ENCODE measurements at regions not wholly inside any gene's neighbourhood (a gene's known extent, or its start where the extent isn't known, plus 50 kb on each side); places are given as distances from the start of the nearest gene placed in this dataset.
A peak's percentile ranks its signal among the peaks of the same experiment; 100 is the strongest.

DNA sequence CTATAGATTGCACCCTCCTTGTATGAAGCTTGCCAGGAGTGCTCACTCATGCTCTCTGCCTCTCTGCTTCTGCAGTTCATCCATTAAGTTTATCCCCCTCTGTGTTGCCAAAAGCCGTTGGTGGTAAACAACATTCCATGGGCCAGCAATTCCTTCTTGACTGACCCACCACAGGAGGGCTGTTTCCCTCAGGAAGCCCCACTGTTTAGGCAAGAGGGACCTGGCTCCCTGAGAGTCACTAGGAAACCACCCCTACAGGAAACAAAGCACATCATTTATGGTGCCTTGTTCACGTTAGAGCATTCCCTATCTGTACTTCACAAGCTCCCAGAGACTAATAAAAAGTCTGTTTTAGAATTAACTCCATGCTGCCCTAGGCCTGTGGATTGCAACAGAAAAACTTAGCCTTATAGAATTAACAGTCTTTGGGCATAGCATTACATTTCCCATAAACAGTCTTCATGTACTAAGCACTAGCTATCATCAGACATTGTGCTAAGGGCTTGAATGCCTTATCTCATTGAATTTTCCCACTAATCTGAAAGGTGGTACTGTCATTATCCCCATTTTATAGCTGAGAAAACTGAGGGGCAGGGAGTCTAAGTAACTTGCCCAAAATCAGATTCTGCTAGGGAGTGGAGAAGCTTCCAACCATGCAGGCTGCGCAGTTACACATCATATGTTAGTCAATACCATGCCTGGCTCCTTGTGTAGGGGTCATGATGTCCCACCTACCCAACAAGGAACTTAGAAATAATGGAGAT lies 149.9 kb downstream of the SHQ1 start:
- DNase-seq = no peak

DNA sequence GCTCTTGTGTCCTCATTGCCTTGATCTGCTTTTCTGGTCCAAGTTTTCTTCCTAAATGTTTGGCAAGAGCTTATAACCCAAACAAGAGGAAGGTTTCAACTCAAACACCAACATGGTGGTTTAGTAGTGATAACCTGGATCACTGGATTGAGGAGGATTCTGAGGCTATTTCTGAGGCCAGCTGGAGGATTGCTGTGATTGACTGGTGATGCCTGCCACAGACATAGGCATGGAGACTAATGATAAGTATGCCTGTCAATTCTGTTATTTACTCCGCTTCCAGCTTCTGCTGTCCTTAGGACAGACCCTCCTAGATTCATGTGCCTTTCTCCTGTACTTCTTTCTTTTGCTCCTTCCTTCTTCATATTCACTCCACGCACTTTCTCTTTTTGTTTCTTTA lies 150.5 kb downstream of the SHQ1 start:
- DNase-seq = no peak

DNA sequence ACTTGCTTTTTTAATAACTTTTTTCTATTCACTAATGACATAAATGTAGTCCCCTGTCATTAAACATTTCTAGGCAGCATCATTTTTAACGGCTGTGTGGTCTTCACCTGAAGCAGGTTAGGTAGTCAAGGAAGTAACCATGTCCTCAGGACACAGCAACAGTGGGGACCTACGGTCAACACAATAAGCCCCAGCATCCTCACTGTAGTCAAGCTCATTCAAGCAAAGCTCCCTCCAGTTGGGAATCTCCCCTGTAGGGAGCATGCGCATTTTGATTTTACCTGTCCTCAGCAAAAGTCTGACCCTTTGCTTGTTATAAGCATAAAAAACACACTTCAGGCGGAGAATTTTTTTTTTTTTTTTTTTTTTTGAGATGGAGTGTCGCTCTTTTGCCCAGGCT lies 151.4 kb downstream of the SHQ1 start:
- DNase-seq = no peak

DNA sequence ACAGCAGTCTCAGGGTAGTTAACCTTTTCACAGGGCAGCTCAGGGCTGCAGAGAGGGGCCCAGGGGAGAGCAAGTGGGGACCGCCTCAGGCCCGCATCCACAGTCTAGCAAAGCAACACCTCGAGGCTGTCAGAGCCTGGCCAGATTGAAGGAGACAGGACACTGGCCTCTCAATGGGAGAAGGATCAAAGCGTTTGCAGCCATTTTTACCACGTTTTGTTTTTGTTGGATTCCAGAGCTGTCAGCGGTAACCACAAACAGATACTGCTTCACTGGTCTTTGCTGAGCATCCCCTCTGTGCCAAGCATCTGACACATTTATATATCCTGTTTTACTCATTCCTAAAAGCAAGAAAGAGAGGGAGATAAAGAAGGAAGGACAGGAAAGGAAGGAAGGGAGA lies 153.8 kb downstream of the SHQ1 start:
- DNase-seq = no peak

DNA sequence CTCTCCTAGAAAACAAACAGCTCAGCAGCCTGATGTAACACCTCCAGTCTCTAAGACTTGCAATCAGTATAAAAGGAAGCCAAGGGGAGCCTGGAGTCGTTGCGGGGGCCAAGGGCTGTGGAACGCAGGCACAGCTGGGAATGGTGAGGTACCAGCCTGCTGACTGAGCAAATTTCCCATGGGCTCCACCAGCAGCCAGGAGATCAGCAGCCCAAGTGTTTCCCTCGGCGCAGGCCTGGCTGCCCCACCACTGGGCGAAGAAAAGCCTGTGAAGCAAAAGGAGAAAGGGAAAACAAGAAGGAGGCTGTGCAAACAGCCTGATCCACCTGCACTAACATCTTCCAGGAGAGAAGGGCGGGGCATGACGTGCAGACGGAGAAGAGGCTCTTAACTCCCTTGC lies 155.3 kb downstream of the SHQ1 start:
- DNase-seq = no peak

DNA sequence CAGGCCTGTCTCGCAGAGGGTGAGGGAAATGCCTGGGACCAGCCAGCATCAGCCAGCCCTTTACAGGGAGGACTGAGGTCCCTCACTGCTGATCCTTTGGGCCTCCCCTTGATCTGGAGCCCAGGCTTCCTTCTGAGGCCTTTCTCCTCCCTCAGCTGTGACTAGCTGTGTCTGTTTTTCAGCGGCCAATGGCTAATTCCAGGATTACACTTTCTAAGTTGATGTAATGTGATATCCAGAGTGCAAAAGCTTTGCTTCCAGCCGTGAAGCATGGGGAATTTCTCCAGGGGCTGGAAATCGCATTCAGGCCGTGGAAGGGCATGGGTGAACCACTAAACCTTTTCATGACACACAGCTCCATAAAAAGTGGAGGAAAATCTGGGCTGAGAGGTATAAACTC lies 157.6 kb downstream of the SHQ1 start:
- DNase-seq = no peak

DNA sequence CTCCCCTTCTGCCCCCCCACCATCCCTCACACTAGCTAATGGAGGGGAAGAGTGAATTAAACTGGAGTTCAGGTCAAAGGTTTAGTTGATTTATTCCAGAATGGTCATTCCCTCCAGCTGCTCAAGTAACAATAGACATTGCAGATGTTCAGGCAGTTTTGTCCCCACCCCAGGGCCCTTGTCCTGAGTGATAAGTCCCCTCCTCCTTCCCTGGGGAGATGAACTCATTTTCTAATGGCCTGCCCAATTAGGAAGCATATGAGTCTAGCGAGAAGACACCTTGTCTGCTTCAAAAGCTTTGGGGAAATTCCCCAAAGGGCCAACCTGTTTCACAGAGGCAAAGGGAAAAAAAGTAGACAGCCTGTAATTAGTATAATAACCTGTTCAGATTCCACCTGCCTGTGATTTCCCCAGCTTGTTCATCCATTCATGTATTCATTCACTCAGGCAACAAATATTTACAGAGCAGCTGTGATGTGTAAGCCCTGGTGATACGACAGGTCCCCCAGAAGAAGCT lies 165.3 kb downstream of the SHQ1 start:
- DNase-seq = no peak

DNA sequence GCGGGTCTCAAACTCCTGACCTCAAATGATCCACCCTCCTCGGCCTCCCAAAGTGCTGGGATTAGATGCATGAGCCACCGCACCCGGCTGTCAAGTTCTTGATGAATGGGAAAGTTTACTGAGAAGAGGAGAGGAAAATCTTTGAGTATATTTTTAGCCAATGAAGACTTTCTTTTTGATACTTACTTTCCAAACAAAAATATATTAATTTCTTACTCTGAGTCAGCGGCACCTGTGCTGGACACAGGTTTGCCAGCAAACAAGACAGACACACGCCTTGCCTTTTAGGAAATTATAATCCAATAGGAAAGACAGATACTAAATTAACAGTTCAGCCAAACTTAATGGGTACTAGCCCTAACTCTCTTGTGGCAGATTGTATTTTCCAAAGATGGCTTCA lies 166.6 kb downstream of the SHQ1 start:
- no peak for DNase-seq

DNA sequence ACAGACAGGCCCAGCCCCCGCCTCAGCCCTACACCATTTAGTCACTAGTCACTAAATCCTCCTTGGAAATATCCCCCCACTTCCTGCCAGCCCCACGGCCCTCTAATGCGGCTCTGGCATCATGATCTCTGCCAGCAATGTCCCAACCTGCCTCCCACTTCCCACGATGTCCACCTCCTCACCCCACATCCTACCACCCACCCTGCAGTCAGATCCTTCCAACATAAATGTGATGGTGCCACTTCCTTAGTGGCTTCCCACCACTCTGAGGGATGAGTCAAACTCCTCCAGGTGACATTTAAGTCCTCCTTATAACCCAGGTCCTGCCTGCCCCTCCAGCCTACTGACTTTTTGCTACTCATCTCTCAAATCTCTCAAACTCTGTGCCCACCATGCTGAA lies 167.5 kb downstream of the SHQ1 start:
- no peak for DNase-seq

DNA sequence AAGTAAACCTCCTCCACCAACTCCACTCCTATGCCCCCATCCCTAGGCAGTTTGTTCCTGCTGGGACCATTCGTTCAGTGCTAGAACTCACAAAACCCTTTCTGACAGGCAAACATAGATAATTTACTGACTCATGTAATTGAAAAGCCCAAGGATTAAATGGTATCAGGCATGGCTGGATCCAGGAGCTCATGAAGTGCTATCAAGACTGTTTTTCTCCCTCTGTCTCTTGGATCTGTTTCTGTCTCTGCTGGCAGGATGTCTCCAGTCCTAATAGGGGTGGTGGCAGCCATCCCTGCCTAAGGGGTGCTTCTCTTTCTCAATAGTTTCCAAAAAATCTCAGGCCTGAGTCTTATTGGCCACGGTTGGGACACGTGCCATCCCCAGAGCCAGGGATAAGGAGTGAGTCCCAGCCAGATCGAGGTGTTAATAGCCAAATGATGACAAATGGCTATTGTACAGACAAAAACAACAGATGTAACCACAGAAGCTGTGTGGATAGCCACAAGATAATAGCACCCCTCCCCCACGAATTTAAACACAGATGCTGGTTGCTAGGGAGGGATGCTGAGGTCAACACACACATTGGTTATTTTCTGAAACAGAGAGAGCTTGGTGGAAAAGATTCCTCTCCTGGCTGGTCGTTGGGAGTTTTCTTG lies 168.6 kb downstream of the SHQ1 start:
- DNase-seq = no peak

DNA sequence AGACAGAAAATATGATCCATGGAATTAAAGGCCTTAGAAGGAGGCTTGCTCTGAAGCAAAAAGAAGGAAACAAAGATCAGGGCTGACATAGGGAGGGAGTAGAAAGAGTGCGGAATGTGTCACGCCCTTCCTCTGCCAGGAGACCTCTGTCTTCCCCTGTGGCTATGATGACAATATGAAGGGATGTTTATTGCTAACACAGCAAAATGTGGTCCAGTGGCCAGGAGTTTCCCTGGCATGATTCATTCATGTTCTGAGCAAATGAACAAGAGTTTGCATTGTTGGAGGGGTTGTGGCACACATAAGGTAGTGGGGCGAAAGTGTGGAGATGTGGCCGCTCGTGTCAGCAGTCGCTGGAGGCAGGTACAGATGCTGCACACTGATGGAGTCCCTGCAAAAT lies 169.4 kb downstream of the SHQ1 start:
- DNase-seq = no peak

DNA sequence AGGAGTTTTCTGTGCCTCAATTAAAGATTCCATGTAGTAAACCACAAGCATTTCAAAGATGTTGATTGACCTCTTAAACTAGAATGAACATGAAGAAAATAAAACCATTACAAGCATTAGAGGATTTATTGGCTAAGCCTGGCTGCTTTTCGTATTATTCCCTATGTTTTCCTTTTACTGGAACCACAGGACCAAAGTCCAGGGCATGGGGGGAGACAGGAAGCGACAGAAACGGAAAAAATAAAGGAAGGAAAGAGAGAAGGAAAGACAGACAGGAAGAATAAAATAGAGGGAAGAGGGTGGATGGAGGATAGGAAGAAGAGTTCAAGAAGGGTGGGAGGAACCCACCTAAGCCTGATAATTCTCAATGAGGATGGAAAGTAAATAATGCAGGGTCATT lies 169.9 kb downstream of the SHQ1 start:
- no peak for DNase-seq

DNA sequence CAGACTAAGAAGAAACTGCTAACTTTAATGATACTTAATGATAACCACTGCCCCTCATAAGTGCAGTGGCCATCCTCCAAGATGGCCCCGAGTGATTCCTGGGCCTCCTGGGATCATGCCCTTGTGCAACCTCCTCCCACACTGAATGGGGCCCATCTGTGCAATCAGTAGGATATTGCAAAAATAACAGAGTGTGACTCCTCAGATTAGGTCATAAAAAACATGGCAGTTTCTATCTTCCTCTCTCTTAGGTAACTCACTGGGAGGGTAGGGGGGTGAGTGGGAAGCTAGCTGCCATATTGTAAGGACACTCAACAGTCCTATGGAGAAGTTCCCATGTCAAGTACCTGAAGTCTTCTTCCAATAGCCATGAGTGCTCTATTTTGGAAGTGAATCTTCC lies 173.0 kb downstream of the SHQ1 start:
- DNase-seq = no peak

DNA sequence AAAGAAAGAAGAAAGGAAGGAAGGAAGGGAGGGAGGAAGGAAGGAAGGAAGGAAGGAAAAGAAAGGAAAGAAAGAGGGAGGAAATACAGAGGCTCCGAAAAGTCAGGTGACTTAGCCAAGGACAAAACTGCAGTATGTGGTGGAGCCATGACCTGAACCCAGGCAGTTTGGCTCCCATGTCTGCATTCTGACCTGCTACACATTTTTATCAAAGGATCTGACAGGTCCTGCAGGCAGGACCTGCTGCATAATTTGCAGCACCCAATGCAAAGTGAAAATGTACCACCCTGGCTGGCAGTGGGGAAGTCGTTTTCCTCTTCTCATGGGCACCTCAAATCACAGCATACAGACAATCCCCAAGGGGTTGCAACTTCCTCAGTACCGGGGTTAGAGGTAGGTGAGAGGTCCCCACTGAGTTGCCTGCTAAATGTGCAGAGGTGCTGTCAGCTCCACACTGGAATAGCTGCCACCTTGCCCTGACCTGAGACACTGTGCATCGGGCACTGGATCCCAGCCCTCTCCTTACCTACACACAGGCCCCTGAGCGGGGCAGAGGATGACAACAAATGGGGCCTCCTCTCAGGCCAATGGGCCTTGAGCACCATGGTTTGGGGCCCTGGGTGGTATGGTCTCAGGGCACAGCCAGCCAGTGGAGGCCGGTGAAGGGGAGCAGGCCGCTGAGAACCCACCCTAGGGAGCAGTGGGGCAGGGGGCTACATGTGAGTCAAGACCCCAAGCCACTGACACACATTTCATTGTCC lies 175.1 kb downstream of the SHQ1 start:
- DNase-seq = no peak

DNA sequence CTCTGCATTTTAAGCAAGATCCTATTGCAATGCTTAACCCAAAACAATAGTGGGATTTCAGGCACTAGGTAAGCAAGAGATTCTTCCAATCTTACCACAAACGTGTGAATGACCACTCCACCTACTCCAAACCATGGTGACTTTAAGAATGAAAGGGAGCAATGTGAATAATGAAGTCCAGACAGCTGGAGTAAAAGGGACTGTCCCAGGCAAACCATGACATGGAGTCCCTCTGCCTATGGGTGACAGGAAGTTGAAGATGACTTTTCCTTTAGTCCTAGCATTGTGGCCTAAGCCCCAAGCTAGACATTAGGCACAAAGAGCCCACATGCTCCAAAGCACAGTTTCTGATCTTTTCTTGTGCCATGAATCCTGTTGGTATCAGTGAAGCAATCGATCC lies 179.0 kb downstream of the SHQ1 start:
- DNase-seq = no peak

DNA sequence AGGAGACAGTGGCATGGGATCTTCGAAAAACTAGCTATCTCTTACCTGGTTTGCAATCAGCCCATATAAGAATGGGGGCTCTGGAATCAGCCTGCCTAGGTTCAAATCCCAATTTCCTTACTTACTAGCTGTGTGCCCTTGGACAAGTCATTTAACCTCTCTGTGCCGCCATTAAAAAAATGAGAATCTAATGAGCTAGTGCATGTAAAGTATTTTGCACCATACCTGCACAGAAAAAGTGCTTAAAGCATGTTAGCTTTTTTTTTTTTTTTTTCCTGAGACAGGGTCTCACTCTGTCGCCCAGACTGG lies 181.8 kb downstream of the SHQ1 start:
- DNase-seq = no peak

DNA sequence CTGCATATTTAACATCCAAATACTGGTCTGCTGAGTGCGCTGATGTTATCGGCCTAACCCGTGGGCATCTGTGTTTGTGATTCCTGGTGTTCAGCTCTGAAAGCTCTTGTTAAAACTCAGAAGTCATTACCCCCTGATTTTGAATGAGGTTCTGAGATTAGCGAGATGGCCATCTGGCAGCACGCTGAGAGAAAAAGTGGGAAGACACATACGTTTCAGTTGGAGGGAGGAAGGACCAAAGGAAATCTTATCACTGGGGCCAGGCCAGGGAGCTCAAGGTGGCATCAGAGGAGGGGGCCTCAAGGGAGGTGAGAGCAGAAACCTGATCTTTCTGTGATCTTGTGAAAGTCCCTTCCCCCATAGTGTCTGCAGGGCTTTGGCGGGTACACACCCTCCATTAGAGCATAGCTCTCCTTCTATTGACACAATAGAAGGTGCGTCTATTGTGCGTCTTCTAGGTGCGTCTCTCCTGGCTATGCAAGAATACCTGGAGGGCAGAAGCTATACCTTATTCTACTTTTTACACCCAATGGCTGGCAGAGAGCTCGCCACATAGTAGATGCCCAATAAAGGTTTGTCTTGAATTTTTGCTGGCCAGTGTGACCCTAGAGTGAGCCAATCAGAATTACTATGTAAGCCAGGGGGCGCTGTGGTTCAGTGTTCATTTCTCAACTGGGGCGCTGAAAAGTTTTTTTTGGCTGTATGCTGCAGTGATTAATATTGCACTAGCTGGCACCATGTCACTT lies 182.4 kb downstream of the SHQ1 start:
- peak; percentile 43 for DNase-seq

DNA sequence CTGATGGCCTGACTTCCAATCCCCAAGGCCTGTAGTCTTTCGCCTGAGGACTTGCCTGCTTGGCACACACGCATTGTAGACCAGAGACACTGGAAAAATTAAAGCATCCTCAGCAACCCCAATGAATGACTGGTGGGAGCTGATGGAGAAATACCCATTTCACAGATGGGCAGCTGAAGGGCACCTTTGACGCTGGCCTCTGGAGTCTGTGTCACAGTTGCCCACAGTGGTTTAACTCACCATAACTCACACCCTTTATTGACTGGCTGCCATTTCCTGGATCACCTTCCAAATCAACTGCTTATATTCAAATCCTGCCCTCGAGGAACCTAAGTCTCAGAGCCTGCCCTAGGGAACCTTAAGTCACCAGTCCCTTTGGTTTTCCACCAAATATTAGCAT lies 183.1 kb downstream of the SHQ1 start:
- DNase-seq = no peak

DNA sequence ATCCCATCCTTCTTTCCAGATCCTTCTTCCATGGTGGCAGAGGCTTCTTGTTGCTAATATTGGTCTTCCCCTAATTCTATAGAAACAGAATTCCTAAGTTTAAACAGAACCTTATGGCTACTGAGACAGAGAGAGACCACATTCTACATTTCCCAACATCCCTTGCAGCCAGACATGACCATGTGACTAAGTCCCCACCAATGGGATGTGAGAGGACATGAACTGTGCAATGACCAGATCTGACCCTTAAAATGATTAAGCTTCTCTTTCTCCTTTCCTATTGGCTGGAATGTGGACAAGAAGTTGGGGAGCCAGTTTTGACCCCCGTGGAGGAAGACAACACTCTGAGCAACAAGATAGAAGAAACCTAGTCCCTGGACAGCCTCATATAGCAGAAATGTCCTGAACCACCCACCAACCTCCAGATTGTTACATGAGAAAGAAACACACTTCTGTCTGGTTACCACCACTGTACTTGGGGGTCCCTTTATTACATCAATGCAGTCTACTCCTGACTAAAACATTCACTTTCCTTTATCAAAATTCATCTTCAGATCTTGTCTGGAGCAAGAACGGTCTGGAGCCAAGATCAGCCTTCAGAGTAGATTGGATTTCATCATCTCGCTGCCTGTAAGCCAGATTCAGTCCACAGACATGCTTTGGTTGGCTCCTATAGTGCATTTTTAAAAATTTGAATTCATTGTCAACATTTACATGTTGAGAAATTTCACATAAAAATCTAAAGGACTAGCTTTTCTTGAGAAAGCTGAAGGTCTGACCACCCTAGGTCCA lies 183.9 kb downstream of the SHQ1 start:
- DNase-seq = no peak

DNA sequence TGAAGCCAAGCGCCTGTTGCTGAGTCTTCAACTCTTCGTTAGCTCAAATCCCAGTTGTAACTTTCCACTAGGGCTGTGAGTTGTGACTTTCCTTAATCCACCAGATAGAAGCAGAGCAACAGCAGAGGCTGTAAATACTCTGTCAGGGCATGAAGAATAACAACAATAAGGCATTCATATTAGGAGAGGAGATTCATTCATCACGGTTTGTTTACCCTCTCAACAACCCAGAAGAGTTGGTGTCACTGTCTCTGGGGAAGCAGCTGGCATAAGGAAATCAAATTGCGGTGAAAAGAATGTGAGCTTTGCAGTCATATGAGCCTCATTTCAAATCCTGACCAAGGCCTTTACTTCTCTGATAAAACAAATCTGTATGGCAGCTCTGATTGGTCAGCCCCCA lies 184.8 kb downstream of the SHQ1 start:
- DNase-seq = no peak

DNA sequence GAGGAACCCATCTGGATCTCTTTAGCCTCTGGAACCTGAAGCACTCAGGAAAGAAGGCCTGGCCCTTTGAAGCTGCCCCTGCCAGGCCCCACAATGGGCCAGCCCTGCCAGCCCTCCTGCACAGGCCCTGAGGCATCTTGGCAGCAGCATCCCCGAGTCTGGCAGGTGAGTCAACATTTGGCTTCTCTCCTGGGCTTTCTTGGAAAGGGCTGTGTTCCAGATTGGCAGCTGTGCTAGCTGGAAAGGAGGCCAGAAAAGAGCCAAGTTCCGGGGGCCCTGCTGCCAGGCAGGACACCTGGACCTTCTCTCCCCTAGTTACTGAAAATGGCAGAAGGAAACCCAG lies 187.2 kb downstream of the SHQ1 start:
- no peak for DNase-seq

DNA sequence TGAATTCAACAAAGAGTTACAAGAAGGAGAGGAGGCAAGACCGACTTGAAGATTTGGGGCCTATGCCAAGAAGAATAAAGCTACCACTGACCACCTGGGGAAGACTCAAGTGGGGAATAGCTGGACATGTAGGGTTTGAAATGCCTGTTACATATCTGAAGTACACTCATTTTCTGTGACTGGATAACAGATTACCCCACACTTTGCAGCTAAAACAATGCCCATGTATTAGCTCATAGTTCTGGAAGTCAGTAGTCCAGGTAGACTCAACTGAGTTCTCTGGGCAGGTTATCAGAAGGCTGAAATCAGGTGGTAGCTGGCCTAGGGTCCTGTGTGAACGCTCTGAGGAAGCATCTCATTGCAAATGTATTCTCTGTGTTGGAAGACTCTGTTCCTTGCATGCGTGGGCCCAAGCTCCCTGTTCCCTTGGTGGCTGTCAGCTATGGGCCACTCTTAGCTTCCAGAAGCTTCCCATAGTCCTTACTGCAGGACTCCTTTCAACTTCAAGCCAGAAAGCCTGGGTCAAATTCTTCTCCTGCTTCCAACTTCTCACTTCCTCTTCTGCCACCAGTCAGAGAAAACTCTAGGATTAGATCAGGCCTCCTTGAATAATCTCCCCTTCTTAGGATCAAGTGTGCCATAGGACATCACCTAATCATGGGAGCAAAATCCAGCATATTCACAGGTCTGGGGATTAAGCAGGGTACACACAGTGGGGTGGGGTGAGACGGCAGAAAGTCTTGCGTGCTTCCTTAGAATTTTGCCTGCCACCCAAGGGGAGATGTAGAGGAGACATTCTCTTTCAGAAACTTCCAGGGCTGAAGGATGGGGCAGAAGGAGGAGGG lies 187.8 kb downstream of the SHQ1 start:
- no peak for DNase-seq

All from T-helper 9 cell (primary cell).